CD4-positive, alpha-beta memory T cell (primary cell): ENCODE measurements at regions not wholly inside any gene's neighbourhood (a gene's known extent, or its start where the extent isn't known, plus 50 kb on each side); places are given as distances from the start of the nearest gene placed in this dataset.

Experiments used
- CTCF ChIA-PET: fragments of 350-600 bp; sonication (Branson Sonifier 250); formaldehyde crosslinking; loops from one replicate; lab custom pipeline; 2021; ENCODE audit warnings: inconsistent platforms; ENCODE audit not compliant: partially characterized antibody; lab: Charles Lee
- POLR2A ChIA-PET: fragments of 350-600 bp; sonication (Branson Sonifier 250); formaldehyde crosslinking; loops from one replicate; lab custom pipeline; 2021; ENCODE audit not compliant: partially characterized antibody; lab: Charles Lee
- DNase-seq, 5 donors: peaks; one replicate each; pipeline versions ENCODE4 v3.0.0 to v3.0.0-alpha.2; 2020 to 2022; ENCODE audit warnings: mixed read lengths in 1 of 5
- H3K27ac ChIP-seq: one replicate; pipeline ENCODE4 v1.7.0; 2013; ENCODE audit warnings: low read depth, low read length
- H3K27me3 ChIP-seq: 2 replicates; pipeline ENCODE4 v1.7.0; 2013; ENCODE audit warnings: mild to moderate bottlenecking, low read length, moderate library complexity; ENCODE audit not compliant: insufficient read depth
- H3K36me3 ChIP-seq: 2 replicates; pipeline ENCODE4 v1.7.0; 2013; ENCODE audit warnings: mild to moderate bottlenecking, low read length, moderate library complexity; ENCODE audit not compliant: insufficient read depth
- H3K4me1 ChIP-seq: 2 replicates; pipeline ENCODE4 v1.7.0; 2013; ENCODE audit warnings: mild to moderate bottlenecking, low read length, moderate library complexity; ENCODE audit not compliant: insufficient read depth
- H3K4me3 ChIP-seq, 2 donors: one replicate each; pipeline ENCODE4 v1.7.0; 2013; ENCODE audit warnings: low read length in 2 of 2, mild to moderate bottlenecking in 1 of 2
- H3K9me3 ChIP-seq, 2 donors: one replicate each; pipeline ENCODE4 v1.7.0; 2013; ENCODE audit warnings: low read length in 2 of 2, control low read depth in 1 of 2; ENCODE audit not compliant: control insufficient read depth in 1 of 2
- H3K27ac Mint-ChIP-seq, 7 donors: one replicate each; pipeline ENCODE4 v1.8.0; 2020 to 2021; ENCODE audit warnings: mixed read lengths in 7 of 7, mild to moderate bottlenecking in 6 of 7, inconsistent platforms in 3 of 7, moderate library complexity in 3 of 7
- H3K27me3 Mint-ChIP-seq, 2 donors: one replicate each; pipeline ENCODE4 v1.8.0; 2020 to 2021; ENCODE audit warnings: mixed read lengths in 2 of 2
- H3K36me3 Mint-ChIP-seq, 2 donors: one replicate each; pipeline ENCODE4 v1.8.0; 2020 to 2021; ENCODE audit warnings: mixed read lengths in 2 of 2, inconsistent platforms in 1 of 2, mild to moderate bottlenecking in 1 of 2
- H3K4me1 Mint-ChIP-seq, 4 donors: one replicate each; pipeline ENCODE4 v1.8.0; 2020 to 2021; ENCODE audit warnings: mixed read lengths in 4 of 4, mild to moderate bottlenecking in 1 of 4
- H3K4me3 Mint-ChIP-seq, 8 donors: one replicate each; pipeline ENCODE4 v1.8.0; 2020 to 2021; ENCODE audit warnings: mixed read lengths in 8 of 8, mild to moderate bottlenecking in 7 of 8, moderate library complexity in 6 of 8, inconsistent platforms in 3 of 8
- H3K9me3 Mint-ChIP-seq, 8 donors: one replicate each; pipeline ENCODE4 v1.8.0; 2020 to 2021; ENCODE audit warnings: mixed read lengths in 8 of 8, mild to moderate bottlenecking in 5 of 8, inconsistent platforms in 3 of 8, moderate library complexity in 1 of 8
- intact Hi-C: fragments of 100-400 bp; cut with micrococcal nuclease; formaldehyde crosslinking; loops from one replicate; pipeline ENCODE4 v1.15.1; 2023

- no peaks in the 10 kb centered on the region for H3K36me3 ChIP-seq
- no peak overlapping the region for H3K4me3 ChIP-seq
- intact Hi-C loops = no loop called here
- no peaks in the 10 kb centered on the region for H3K9me3 ChIP-seq
- Mint-ChIP-seq H3K4me3 (no peak overlapping the region), H3K27me3 (peaks cover 2 to 4% of the 10 kb centered on the region in 2 donors), H3K9me3 (peaks cover 0 to 2% (median 0%) of the 10 kb centered on the region in 8 donors), H3K36me3 (no peaks in the 10 kb centered on the region), H3K27ac (no peak overlapping the region), H3K4me1 (no peaks in the 10 kb centered on the region)
- POLR2A ChIA-PET = no interaction called here
- no peaks in the 10 kb centered on the region for H3K4me1 ChIP-seq
- no peaks in the 10 kb centered on the region for H3K27me3 ChIP-seq
- no peak for DNase-seq
- CTCF ChIA-PET = no interaction called here
- no peak overlapping the region for H3K27ac ChIP-seq
Measured at GRCh38 chr2:6657136-6657535, 208.6 kb downstream of the CMPK2 start.

DNA sequence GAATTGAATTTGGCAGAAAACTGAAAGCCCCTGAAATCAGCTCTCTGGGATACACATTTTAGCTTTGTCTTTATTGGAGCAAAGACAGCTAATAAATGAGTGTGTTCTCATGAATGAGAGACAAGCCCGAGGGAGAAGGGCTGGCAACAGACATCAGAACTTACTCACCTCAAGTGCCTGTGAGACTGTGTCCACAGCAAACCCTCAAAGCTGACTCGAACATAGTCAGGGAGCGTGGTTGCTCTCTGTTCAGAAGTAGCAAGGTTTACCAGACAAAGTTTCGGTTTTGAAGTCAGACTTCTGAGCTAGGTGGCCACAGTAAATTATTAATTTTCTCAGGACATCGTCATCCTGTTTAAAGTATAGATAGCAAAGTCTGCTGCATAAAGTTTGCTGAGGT lies 207.9 kb downstream of the CMPK2 start:
- Mint-ChIP-seq H3K36me3 (no peaks in the 10 kb centered on the region), H3K4me3 (no peak overlapping the region), H3K4me1 (no peaks in the 10 kb centered on the region), H3K27me3 (peaks cover 2 to 4% of the 10 kb centered on the region in 2 donors), H3K27ac (no peak overlapping the region), H3K9me3 (peaks cover 0 to 2% (median 0%) of the 10 kb centered on the region in 8 donors)
- no peak for DNase-seq
- ChIA-PET POLR2A (no interaction called here), CTCF (no interaction called here)
- H3K4me1 ChIP-seq = no peaks in the 10 kb centered on the region
- intact Hi-C loops = no loop called here
- H3K9me3 ChIP-seq = no peaks in the 10 kb centered on the region
- H3K27ac ChIP-seq = no peak overlapping the region
- no peaks in the 10 kb centered on the region for H3K36me3 ChIP-seq
- H3K4me3 ChIP-seq = no peak overlapping the region
- H3K27me3 ChIP-seq = no peaks in the 10 kb centered on the region

GRCh38 chr2:6664332-6665061 lies 201.2 kb downstream of the CMPK2 start:
- Mint-ChIP-seq H3K27ac (no peak overlapping the region), H3K27me3 (peaks cover 2 to 3% of the 10 kb centered on the region in 2 donors), H3K4me3 (no peak overlapping the region), H3K36me3 (no peaks in the 10 kb centered on the region), H3K4me1 (no peaks in the 10 kb centered on the region), H3K9me3 (no peaks in the 10 kb centered on the region)
- ChIA-PET POLR2A (no interaction called here), CTCF (no interaction called here)
- Histone ChIP-seq H3K27me3 (no peaks in the 10 kb centered on the region), H3K4me1 (no peaks in the 10 kb centered on the region), H3K27ac (no peak overlapping the region), H3K4me3 (no peak overlapping the region), H3K9me3 (no peaks in the 10 kb centered on the region), H3K36me3 (no peaks in the 10 kb centered on the region)
- no peak for DNase-seq
- intact Hi-C loops = no loop called here

DNA sequence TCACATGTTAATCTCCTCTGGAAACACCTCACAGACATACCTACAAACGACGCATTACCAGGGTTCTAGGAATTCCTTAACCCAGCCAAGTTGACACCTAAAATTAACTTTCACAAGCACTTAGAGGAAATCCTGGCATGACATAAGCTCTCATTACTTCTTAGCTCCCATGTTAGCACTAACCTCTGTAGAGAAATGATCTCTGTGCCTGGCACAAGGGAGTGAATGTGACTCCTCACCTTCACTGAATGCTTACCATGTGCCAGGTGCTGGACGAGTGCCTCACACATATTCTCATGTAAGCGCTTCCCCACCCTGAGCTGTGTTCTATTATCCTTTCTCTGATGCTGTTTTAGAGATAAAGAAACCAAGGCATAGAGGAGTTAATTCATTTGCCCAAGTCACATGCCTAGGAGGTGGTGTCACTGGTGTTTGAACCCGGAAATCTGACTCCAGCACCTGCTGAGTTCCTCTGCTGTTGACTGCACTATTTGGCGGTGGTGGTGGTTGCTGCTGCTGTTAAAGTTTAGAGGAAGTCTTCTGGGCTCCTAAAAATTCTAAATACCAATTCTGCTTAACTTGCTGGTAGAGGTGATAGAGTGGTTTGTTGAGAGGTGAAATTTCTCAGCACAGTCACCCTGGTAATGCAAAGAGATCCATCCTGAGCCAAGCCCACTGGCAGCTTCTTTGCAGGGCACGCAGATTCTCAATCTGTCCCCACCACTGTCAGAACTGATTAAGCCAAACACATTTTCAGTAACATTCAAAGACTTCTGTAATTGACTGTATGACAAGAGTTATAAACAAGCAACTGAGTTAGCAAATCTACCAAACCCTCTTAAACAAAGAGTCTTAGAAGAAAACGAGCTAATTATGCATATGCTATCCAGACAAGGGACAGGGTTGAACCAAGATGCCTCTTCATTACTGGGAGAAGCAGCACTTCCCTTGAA lies 200.3 kb downstream of the CMPK2 start:
- POLR2A ChIA-PET = no interaction called here
- Mint-ChIP-seq H3K36me3 (no peaks in the 10 kb centered on the region), H3K27ac (peak overlapping the region in 1 of 7 donors; percentile 15), H3K27me3 (peaks cover 2 to 3% of the 10 kb centered on the region in 2 donors), H3K9me3 (no peaks in the 10 kb centered on the region), H3K4me3 (no peak overlapping the region), H3K4me1 (no peaks in the 10 kb centered on the region)
- Histone ChIP-seq H3K4me3 (no peak overlapping the region), H3K9me3 (no peaks in the 10 kb centered on the region), H3K4me1 (no peaks in the 10 kb centered on the region), H3K36me3 (no peaks in the 10 kb centered on the region), H3K27ac (no peak overlapping the region), H3K27me3 (no peaks in the 10 kb centered on the region)
- no peak for DNase-seq
- CTCF ChIA-PET = no interaction called here
- intact Hi-C loops = no loop called here

DNA sequence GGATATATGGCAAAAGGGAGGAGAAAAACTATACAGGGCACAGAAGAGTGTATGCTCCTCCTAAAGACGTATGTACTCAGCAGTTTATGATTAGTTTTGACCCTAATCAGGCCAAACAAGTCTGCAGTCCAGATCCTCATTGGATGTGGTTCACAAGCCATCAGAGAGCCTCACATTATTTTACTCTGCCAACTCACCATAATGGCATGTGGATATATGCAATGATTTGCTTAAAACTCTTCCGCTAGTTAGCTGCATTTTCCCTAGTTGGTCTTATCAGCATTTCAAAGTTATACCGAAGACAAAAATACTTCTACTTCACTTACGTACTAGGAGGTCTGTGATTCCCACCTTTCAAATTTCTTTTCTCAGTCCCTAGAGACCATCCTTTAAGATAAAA lies 198.4 kb downstream of the CMPK2 start:
- ChIA-PET POLR2A (no interaction called here), CTCF (no interaction called here)
- Histone ChIP-seq H3K4me1 (no peaks in the 10 kb centered on the region), H3K9me3 (no peaks in the 10 kb centered on the region), H3K36me3 (no peaks in the 10 kb centered on the region), H3K27me3 (no peaks in the 10 kb centered on the region), H3K27ac (no peak overlapping the region), H3K4me3 (no peak overlapping the region)
- no peaks in the 10 kb centered on the region for H3K9me3 Mint-ChIP-seq
- H3K4me1 Mint-ChIP-seq = no peaks in the 10 kb centered on the region
- DNase-seq = no peak
- intact Hi-C loops = no loop called here
- no peak overlapping the region for H3K4me3 Mint-ChIP-seq
- peaks cover 0 to 3% of the 10 kb centered on the region in 2 donors for H3K27me3 Mint-ChIP-seq
- H3K27ac Mint-ChIP-seq = no peak overlapping the region
- no peaks in the 10 kb centered on the region for H3K36me3 Mint-ChIP-seq

GRCh38 chr2:6671913-6672312 lies 193.8 kb downstream of the CMPK2 start:
- no peak for DNase-seq
- H3K27me3 ChIP-seq = no peaks in the 10 kb centered on the region
- no peaks in the 10 kb centered on the region for H3K4me1 ChIP-seq
- Mint-ChIP-seq H3K4me1 (no peaks in the 10 kb centered on the region), H3K27ac (no peak overlapping the region), H3K27me3 (peaks cover 0 to 3% of the 10 kb centered on the region in 2 donors), H3K36me3 (no peaks in the 10 kb centered on the region), H3K9me3 (peaks cover 0 to 1% (median 0%) of the 10 kb centered on the region in 8 donors), H3K4me3 (no peak overlapping the region)
- no peak overlapping the region for H3K27ac ChIP-seq
- no peaks in the 10 kb centered on the region for H3K36me3 ChIP-seq
- ChIA-PET POLR2A (no interaction called here), CTCF (no interaction called here)
- no peak overlapping the region for H3K4me3 ChIP-seq
- intact Hi-C loops = no loop called here
- H3K9me3 ChIP-seq = no peaks in the 10 kb centered on the region

- H3K36me3 Mint-ChIP-seq = no peaks in the 10 kb centered on the region
- intact Hi-C loops = no loop called here
Measured at GRCh38 chr2:6674381-6674780, 191.3 kb downstream of the CMPK2 start.

More at GRCh38 chr2:6674381-6674780, 191.3 kb downstream of the CMPK2 start:
- DNase-seq = no peak
- H3K4me1 ChIP-seq = no peaks in the 10 kb centered on the region
- Mint-ChIP-seq H3K9me3 (peaks cover 0 to 1% (median 0%) of the 10 kb centered on the region in 8 donors), H3K27ac (no peak overlapping the region), H3K4me1 (no peaks in the 10 kb centered on the region), H3K4me3 (no peak overlapping the region), H3K27me3 (peaks cover 4 to 5% of the 10 kb centered on the region in 2 donors)
- no peaks in the 10 kb centered on the region for H3K36me3 ChIP-seq
- H3K27me3 ChIP-seq = no peaks in the 10 kb centered on the region
- ChIA-PET CTCF (no interaction called here), POLR2A (no interaction called here)
- H3K27ac ChIP-seq = no peak overlapping the region
- H3K4me3 ChIP-seq = no peak overlapping the region
- H3K9me3 ChIP-seq = no peaks in the 10 kb centered on the region
